Hepatocyte (in vitro differentiated cells): ENCODE measurements at regions not wholly inside any gene's neighbourhood (a gene's known extent, or its start where the extent isn't known, plus 50 kb on each side); places are given as distances from the start of the nearest gene placed in this dataset.

Experiments used
- EZH2 ChIP-seq: fragments of 200-600 bp; sonication (generic); IDR thresholded peaks from 2 replicates; pipeline ENCODE4 v1.6.1; 2016; ENCODE audit warnings: antibody characterized with exemption, mild to moderate bottlenecking, borderline replicate concordance
- TF ChIP-seq, protein P1 (sequence below): fragments of 200-600 bp; sonication (generic); IDR thresholded peaks from 2 replicates; pipeline ENCODE4 v1.5.1; 2016; ENCODE audit warnings: antibody characterized with exemption, mild to moderate bottlenecking; ENCODE audit not compliant: poor library complexity

DNA sequence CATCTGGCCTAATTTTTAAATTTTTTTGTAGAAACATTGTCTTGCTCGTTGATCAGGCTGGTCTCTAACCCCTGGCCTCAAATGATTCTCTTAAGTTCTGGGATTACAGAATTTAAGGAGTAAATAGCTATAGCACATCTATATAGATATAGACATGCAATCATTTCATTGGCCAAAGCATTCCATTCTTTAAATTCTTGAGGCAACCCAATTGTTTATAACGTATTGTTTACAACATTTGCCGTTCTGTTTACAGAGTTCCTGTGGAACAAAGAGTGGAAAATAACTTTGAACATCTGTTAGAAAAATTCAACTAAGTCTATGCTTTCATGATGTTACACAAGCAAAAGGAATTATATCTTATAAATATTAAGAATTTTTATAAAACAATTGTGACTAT is 205.2 kb upstream of the ROBO2 start:
- TF ChIP-seq, protein P1, sequence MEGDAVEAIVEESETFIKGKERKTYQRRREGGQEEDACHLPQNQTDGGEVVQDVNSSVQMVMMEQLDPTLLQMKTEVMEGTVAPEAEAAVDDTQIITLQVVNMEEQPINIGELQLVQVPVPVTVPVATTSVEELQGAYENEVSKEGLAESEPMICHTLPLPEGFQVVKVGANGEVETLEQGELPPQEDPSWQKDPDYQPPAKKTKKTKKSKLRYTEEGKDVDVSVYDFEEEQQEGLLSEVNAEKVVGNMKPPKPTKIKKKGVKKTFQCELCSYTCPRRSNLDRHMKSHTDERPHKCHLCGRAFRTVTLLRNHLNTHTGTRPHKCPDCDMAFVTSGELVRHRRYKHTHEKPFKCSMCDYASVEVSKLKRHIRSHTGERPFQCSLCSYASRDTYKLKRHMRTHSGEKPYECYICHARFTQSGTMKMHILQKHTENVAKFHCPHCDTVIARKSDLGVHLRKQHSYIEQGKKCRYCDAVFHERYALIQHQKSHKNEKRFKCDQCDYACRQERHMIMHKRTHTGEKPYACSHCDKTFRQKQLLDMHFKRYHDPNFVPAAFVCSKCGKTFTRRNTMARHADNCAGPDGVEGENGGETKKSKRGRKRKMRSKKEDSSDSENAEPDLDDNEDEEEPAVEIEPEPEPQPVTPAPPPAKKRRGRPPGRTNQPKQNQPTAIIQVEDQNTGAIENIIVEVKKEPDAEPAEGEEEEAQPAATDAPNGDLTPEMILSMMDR = no peak
- no peak for TF ChIP-seq EZH2
